Aorta (tissue), 5 donors: ENCODE measurements at regions not wholly inside any gene's neighbourhood (a gene's known extent, or its start where the extent isn't known, plus 50 kb on each side); places are given as distances from the start of the nearest gene placed in this dataset.
A peak's percentile ranks its signal among the peaks of the same experiment; 100 is the strongest.

Source experiments
- ATAC-seq: fragments of 200-7000 bp; cut with Tn5 transposase; one replicate; pipeline ENCODE4 v1.9.1; 2022; ENCODE audit warnings: moderate library complexity; ENCODE audit not compliant: low FRiP score
- DNase-seq, 2 donors: peaks; one replicate each; pipeline ENCODE4 v3.0.0-alpha.2; 2020
- H3K27ac ChIP-seq, 2 donors: one replicate each; pipeline ENCODE4 v1.5.1; 2013; ENCODE audit warnings: low read length in 2 of 2, mild to moderate bottlenecking in 2 of 2, moderate library complexity in 2 of 2, control low read depth in 1 of 2, inconsistent platforms in 1 of 2, low read depth in 1 of 2
- H3K27me3 ChIP-seq, 2 donors: one replicate each; pipeline ENCODE4 v1.6.1; 2013; ENCODE audit warnings: control low read depth in 1 of 2, low read length in 1 of 2, mild to moderate bottlenecking in 1 of 2, moderate library complexity in 1 of 2; ENCODE audit not compliant: insufficient read depth in 2 of 2, control insufficient read depth in 1 of 2
- H3K36me3 ChIP-seq, 2 donors: one replicate each; pipeline ENCODE4 v1.6.1; 2013; ENCODE audit warnings: control low read depth in 1 of 2, low read length in 1 of 2, mild to moderate bottlenecking in 1 of 2; ENCODE audit not compliant: insufficient read depth in 2 of 2, control insufficient read depth in 1 of 2
- H3K4me1 ChIP-seq, 2 donors: one replicate each; pipeline ENCODE4 v1.6.1; 2013; ENCODE audit warnings: low read length in 2 of 2, control low read depth in 1 of 2, mild to moderate bottlenecking in 1 of 2, moderate library complexity in 1 of 2; ENCODE audit not compliant: insufficient read depth in 2 of 2, control insufficient read depth in 1 of 2
- H3K4me3 ChIP-seq, 2 donors: one replicate each; pipeline ENCODE4 v1.5.1; 2013; ENCODE audit warnings: low read length in 2 of 2, control low read depth in 1 of 2, mild to moderate bottlenecking in 1 of 2
- H3K9me3 ChIP-seq: one replicate; pipeline ENCODE4 v1.6.1; 2013; ENCODE audit warnings: mild to moderate bottlenecking, low read length; ENCODE audit not compliant: control insufficient read depth
- WGBS, 2 donors: extraction: QIAGEN DNeasy Blood & Tissue Kit; methylation state at CpG; one replicate each; pipeline ENCODE4 v1.1.7; 2013; 5-methylcytosine and 5-hydroxymethylcytosine counted together
- intact Hi-C, 2 donors: fragments of 100-400 bp; cut with DNase I; formaldehyde crosslinking; loops; one replicate each; pipeline versions ENCODE4 v1.14.2 to v1.15.0; 2022
- donor health status: healthy with polysubstance abuse.
- donor health status: Bipolar disorder and iron deficiency.
- donor health status: DM: no; HTN: no; CAD: no.
- donor health status: DM: no; HTN: no; CAD: no.
- donor health status: DM: yes; HTN: yes; CAD: no.

DNA sequence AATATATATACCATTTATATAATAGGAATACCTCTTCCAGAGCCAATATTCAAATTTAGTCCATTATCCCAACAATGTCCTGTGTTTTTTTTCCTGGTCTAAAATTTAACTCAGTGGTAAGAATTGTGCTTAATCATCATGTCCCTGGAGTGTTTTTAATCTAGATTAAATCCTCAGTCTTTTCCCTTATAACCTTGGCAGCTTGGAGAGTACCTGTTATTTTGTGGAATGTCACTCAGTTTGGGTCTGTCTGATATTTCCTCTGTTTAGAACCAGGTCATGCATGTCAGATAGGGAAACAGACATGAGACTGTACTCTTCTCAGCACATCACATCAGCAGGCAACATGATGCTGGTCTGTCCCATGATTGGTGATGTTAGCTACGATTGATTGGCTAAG lies 96.6 kb downstream of the HPGD start:
- intact Hi-C loops: no loop called here
- H3K9me3 ChIP-seq: no peaks in the 10 kb centered on the region
- H3K36me3 ChIP-seq: no peaks in the 10 kb centered on the region
- no peak for ATAC-seq
- no peak for DNase-seq
- H3K27me3 ChIP-seq: no peaks in the 10 kb centered on the region
- H3K4me1 ChIP-seq: no peaks in the 10 kb centered on the region
- WGBS, 2 donors: 88 to 97% methylated on average over 1 of the region's 1 CpG
- no peak overlapping the region for H3K27ac ChIP-seq
- H3K4me3 ChIP-seq: no peak overlapping the region

DNA sequence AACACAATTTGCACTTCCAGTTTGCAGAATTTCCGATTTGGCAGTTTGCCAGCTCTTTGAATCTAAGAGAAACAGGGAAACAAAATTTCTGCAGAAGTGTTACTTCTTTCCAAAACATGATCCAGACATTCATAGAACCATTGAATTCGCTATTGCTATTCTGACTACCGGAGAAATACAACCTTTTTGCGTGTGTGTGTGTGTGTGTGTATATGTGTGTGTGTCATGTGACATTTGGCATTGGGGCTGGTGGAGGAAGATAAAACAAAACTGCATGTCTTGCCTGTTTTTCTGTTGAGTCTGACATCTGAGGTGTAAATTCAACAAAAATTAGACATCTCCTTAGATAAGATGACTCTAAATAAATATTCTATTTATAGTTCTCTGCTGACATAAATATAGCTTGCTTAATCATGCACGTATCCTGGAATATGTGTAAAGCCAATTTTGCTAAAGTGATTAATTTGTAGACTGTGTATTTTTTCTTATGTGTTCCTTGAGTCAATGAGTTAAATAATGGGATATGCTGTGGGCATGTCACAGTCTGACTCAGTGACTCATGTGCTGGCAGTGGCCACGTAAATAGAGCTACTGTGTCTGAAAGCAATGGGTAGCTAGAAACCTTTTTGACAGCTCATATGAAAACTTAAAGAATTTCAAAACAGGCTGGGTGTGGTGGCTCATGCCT lies 98.9 kb downstream of the HPGD start:
- ATAC-seq (no peak), DNase-seq (peak in 1 of 2 donors; percentile 51)
- no peaks in the 10 kb centered on the region for H3K27me3 ChIP-seq
- no peaks in the 10 kb centered on the region for H3K9me3 ChIP-seq
- WGBS, 2 donors: 7 to 10% methylated on average over 6 of the region's 6 CpGs
- intact Hi-C loops: no loop called here
- H3K27ac ChIP-seq: no peak overlapping the region
- H3K4me1 ChIP-seq: no peaks in the 10 kb centered on the region
- H3K36me3 ChIP-seq: no peaks in the 10 kb centered on the region
- no peak overlapping the region for H3K4me3 ChIP-seq

DNA sequence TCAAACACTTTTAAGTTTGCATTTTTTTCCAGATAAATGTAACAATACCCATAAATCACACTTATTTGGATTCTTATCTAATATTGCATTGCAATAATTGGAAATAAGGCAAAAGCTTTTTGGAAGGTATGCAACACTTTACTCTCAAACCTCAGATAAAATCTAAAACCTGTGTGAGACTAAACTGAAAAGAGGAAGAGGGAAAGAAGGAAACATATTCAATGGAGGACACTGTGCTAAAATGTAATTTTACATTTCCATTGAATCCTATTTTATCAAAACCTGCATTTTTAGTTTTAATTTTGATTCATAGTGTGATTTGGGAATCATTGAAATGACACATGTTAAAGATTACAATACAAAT lies 99.4 kb downstream of the HPGD start:
- Histone ChIP-seq H3K4me3 (no peak overlapping the region), H3K36me3 (no peaks in the 10 kb centered on the region), H3K9me3 (no peaks in the 10 kb centered on the region), H3K4me1 (no peaks in the 10 kb centered on the region), H3K27ac (no peak overlapping the region), H3K27me3 (no peaks in the 10 kb centered on the region)
- intact Hi-C loops: no loop called here
- ATAC-seq: no peak
- no peak for DNase-seq

DNA sequence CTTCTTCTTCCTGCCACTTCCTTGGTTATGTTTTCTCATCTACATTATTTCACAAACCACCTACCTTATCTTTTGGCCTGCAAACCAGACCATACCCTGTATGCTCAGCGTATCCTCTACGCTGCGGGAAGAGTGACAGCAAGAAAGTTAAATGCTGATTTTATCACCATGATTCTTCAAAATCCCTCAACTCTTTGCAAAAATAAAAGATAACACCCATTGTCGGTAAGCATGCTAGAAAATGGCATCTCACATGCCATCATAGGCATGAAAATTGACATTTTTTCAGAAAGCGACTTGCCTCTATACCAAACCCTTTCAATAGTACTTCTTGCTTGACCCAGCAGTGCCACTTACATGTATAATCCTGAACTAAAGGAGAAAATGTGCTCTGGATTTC lies 102.0 kb downstream of the HPGD start:
- intact Hi-C loops: no loop called here
- WGBS, 2 donors: 64 to 65% methylated on average over 5 of the region's 5 CpGs
- no peak for ATAC-seq
- Histone ChIP-seq H3K27me3 (no peaks in the 10 kb centered on the region), H3K4me1 (no peaks in the 10 kb centered on the region), H3K36me3 (no peaks in the 10 kb centered on the region), H3K4me3 (no peak overlapping the region), H3K9me3 (no peaks in the 10 kb centered on the region), H3K27ac (no peak overlapping the region)
- DNase-seq: no peak

DNA sequence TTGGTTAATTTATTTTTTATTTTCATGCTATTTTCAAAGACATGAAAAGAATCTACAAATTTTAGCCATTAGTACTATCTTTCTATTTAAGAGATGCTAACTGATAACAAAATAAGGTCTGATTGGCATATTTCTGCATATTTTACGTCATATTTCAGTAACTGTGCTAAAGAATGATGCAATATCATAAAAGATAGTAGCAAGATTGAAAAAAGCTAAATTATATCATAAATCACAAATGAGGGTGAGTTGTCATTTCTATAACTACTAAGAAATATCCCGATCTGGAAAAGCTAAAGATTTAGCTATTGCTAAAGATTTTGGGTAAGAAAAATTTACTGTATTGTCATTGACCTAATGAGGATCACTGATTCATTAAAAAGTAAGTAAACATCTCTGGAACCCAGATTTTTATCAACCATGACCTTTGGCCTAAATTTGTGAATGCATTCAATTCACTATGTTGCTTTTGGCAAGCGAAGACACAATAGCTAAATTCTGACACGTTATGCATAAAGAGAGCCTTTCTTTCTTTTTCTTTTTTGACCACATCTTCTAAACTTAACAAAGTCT lies 103.6 kb downstream of the HPGD start:
- intact Hi-C loops: no loop called here
- Histone ChIP-seq H3K4me3 (no peak overlapping the region), H3K36me3 (no peaks in the 10 kb centered on the region), H3K9me3 (no peaks in the 10 kb centered on the region), H3K4me1 (no peaks in the 10 kb centered on the region), H3K27me3 (no peaks in the 10 kb centered on the region), H3K27ac (no peak overlapping the region)
- ATAC-seq (no peak), DNase-seq (no peak)
- 73 to 75% methylated on average over 4 of the region's 4 CpGs for WGBS, 2 donors

DNA sequence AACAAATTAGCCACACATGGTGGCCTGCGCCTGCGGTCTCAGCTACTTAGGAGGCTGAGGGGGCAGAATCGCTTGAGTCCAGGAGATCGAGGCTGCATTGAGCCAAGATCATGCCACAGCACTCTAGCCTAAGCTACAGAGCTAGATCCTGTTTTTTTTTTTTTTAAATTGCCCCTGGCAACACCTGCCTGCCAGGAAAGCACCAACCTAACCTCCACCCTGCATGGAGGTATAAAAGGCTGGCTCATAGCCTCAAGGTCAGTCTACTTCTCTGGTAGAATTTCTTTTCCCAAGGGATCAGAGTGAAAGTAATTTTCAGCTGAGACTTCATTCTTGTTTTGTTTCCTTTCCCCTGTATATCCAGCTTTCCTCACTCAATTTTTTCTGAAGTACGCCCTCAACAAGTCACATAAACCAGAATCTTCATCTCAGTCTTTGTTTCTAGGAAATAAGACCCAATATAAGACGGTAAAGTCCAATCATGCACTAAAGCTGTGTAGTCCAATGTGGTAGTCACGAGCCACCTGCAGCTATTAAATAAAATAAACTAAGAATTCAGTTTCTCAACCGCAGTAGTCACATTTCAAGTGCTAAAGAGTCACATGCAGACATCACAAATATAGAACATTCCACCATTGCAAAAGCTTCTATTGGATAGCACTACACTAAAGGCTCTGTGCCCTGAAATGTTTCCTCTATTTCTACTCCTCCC lies 113.3 kb downstream of the HPGD start:
- no peaks in the 10 kb centered on the region for H3K4me1 ChIP-seq
- H3K9me3 ChIP-seq: no peaks in the 10 kb centered on the region
- H3K27me3 ChIP-seq: no peaks in the 10 kb centered on the region
- no peaks in the 10 kb centered on the region for H3K36me3 ChIP-seq
- DNase-seq (no peak), ATAC-seq (no peak)
- intact Hi-C loops: no loop called here
- 94 to 95% methylated on average over 8 of the region's 8 CpGs for WGBS, 2 donors
- no peak overlapping the region for H3K4me3 ChIP-seq
- H3K27ac ChIP-seq: no peak overlapping the region

DNA sequence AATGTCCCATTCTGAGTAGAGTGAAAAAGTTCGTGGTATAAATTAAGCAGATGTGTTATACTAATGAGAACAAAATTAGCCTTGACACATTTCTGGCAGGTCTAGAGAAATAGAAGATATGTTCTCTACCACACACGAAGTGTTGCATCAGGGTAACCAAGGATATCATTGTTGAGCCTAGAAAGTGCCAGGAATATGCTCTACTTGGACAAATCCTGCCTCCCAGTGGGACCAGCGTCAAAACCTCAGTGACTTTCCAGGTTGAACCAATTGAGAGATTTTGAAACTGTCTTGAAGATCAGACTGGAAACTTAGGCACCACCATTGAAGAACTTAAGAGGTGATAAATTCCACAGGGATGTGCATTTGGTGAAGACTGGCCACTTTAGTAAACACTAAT lies 115.9 kb downstream of the HPGD start:
- intact Hi-C loops: no loop called here
- no peaks in the 10 kb centered on the region for H3K9me3 ChIP-seq
- H3K27ac ChIP-seq: no peak overlapping the region
- no peaks in the 10 kb centered on the region for H3K27me3 ChIP-seq
- ATAC-seq (no peak), DNase-seq (no peak)
- WGBS, 2 donors: 73 to 76% methylated on average over 3 of the region's 3 CpGs
- no peak overlapping the region for H3K4me3 ChIP-seq
- no peaks in the 10 kb centered on the region for H3K36me3 ChIP-seq
- no peaks in the 10 kb centered on the region for H3K4me1 ChIP-seq

DNA sequence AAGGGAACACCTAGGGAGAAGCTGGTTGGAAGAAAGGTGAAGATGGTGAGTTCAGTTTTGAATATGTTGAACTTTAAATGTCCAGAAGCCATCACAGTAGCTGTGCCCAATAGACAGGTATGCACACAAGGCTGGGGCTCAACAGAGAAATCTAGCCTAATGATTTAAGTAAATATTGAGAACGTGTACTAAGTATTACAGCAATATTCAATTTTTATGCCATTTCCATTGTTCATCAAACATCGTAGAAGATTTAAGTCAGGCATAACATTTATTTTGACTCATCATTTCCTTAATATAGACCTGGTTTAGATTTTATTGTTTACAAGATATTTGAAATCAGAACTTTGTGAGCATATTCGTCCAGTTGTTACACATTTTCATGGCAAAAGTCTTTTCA lies 116.4 kb downstream of the HPGD start:
- no peak for DNase-seq
- WGBS, 2 donors: 83 to 86% methylated on average over 3 of the region's 3 CpGs
- intact Hi-C loops: no loop called here
- no peak overlapping the region for H3K4me3 ChIP-seq
- H3K9me3 ChIP-seq: no peaks in the 10 kb centered on the region
- H3K27ac ChIP-seq: no peak overlapping the region
- ATAC-seq: no peak
- H3K36me3 ChIP-seq: no peaks in the 10 kb centered on the region
- no peaks in the 10 kb centered on the region for H3K4me1 ChIP-seq
- no peaks in the 10 kb centered on the region for H3K27me3 ChIP-seq

DNA sequence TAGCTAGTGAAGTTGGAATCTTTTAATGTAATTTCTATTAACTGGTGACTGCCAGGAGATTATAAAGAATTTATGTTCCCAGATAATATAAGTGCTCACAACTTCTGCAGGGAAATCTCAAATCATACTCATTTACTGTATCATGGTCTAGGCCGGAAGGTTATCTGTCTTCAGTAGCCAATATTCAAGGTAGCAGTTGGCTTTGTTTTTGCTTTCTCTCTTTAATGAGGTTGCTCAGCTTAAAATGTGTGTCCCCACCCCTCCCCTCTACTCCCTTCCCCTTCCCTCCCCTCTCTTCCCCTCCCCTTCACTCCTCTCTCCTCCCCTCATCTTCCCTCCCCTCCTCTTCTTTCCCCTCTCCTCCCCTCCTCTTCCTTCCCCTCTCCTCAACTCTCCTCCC lies 117.6 kb downstream of the HPGD start:
- Histone ChIP-seq H3K9me3 (no peaks in the 10 kb centered on the region), H3K27ac (no peak overlapping the region), H3K27me3 (no peaks in the 10 kb centered on the region), H3K36me3 (no peaks in the 10 kb centered on the region), H3K4me1 (no peaks in the 10 kb centered on the region), H3K4me3 (no peak overlapping the region)
- 94 to 97% methylated on average over 1 of the region's 1 CpG for WGBS, 2 donors
- DNase-seq (no peak), ATAC-seq (no peak)
- intact Hi-C loops: no loop called here
